ENCODE measurements at regions not wholly inside any gene's neighbourhood (a gene's known extent, or its start where the extent isn't known, plus 50 kb on each side); places are given as distances from the start of the nearest gene placed in this dataset.

DNA sequence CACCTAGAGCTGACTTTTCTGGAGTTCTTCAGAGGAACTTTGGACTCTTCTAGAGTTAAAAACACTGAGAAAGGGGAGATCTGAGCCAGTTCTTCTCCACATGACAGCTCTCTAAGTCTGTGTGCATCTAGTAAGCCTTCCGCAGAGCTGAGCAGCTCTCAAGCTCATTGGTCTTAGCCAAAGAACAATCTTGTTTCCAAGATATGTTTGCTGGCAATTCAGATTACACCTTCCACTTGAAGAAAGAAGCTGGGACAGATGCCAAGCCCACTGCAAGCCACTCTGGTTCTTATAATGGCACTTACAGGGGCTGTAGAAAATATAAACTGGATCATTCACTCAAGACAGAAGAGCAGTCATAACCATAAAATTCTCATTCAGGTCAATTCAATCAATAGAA, 134.1 kb upstream of the TOX3 start:
- no peak for TF ChIP-seq EZH2 (IDR thresholded peaks at IDR 0.05)
- TF ChIP-seq, protein P1, sequence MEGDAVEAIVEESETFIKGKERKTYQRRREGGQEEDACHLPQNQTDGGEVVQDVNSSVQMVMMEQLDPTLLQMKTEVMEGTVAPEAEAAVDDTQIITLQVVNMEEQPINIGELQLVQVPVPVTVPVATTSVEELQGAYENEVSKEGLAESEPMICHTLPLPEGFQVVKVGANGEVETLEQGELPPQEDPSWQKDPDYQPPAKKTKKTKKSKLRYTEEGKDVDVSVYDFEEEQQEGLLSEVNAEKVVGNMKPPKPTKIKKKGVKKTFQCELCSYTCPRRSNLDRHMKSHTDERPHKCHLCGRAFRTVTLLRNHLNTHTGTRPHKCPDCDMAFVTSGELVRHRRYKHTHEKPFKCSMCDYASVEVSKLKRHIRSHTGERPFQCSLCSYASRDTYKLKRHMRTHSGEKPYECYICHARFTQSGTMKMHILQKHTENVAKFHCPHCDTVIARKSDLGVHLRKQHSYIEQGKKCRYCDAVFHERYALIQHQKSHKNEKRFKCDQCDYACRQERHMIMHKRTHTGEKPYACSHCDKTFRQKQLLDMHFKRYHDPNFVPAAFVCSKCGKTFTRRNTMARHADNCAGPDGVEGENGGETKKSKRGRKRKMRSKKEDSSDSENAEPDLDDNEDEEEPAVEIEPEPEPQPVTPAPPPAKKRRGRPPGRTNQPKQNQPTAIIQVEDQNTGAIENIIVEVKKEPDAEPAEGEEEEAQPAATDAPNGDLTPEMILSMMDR (IDR thresholded peaks at IDR 0.05 in 2 of 3, conservative IDR thresholded peaks at IDR 0.05 in 1 of 3; ENCODE audit: borderline replicate concordance in 1 of 3, insufficient read depth in 1 of 3, low read depth in 2 of 3, low read length in 2 of 3): no peak
- TF ChIP-seq, protein P2, sequence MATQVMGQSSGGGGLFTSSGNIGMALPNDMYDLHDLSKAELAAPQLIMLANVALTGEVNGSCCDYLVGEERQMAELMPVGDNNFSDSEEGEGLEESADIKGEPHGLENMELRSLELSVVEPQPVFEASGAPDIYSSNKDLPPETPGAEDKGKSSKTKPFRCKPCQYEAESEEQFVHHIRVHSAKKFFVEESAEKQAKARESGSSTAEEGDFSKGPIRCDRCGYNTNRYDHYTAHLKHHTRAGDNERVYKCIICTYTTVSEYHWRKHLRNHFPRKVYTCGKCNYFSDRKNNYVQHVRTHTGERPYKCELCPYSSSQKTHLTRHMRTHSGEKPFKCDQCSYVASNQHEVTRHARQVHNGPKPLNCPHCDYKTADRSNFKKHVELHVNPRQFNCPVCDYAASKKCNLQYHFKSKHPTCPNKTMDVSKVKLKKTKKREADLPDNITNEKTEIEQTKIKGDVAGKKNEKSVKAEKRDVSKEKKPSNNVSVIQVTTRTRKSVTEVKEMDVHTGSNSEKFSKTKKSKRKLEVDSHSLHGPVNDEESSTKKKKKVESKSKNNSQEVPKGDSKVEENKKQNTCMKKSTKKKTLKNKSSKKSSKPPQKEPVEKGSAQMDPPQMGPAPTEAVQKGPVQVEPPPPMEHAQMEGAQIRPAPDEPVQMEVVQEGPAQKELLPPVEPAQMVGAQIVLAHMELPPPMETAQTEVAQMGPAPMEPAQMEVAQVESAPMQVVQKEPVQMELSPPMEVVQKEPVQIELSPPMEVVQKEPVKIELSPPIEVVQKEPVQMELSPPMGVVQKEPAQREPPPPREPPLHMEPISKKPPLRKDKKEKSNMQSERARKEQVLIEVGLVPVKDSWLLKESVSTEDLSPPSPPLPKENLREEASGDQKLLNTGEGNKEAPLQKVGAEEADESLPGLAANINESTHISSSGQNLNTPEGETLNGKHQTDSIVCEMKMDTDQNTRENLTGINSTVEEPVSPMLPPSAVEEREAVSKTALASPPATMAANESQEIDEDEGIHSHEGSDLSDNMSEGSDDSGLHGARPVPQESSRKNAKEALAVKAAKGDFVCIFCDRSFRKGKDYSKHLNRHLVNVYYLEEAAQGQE (IDR thresholded peaks at IDR 0.05; ENCODE audit: low read depth): no peak
- no peak for TF ChIP-seq JUND (IDR thresholded peaks at IDR 0.05)
- no peak for TF ChIP-seq POLR2A (IDR thresholded peaks at IDR 0.05; ENCODE audit: borderline replicate concordance, extremely low read depth, insufficient read depth, insufficient read length)
- no peak for TF ChIP-seq RAD21 (IDR thresholded peaks at IDR 0.05; ENCODE audit: low read depth)
- TF ChIP-seq TCF7L2 (IDR thresholded peaks at IDR 0.05; ENCODE audit: borderline replicate concordance, extremely low read depth, insufficient read depth, insufficient read length): no peak
- TF ChIP-seq ZFX (IDR thresholded peaks at IDR 0.05): no peak
- TF ChIP-seq EZH2phosphoT487 (IDR thresholded peaks at IDR 0.05; ENCODE audit: borderline replicate concordance): no peak
- no peak for TF ChIP-seq CBX3 (IDR thresholded peaks at IDR 0.05; ENCODE audit: low read depth)
- no peak for TF ChIP-seq POLR2AphosphoS5 (IDR thresholded peaks at IDR 0.05; ENCODE audit: low read depth, low read length)
- TF ChIP-seq, protein P3, sequence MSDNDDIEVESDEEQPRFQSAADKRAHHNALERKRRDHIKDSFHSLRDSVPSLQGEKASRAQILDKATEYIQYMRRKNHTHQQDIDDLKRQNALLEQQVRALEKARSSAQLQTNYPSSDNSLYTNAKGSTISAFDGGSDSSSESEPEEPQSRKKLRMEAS (IDR thresholded peaks at IDR 0.05): no peak

All from HCT116 (cell line).